Right lung (tissue), 2 donors: ENCODE measurements at regions not wholly inside any gene's neighbourhood (a gene's known extent, or its start where the extent isn't known, plus 50 kb on each side); places are given as distances from the start of the nearest gene placed in this dataset.
"Not testable (repeated sequence)": the region's sequence is repeated elsewhere in the genome, so short reads cannot be mapped to it uniquely, and the experiment has no call there.

Source experiments
- DNase-seq, 2 donors: peaks; one replicate each; pipeline ENCODE4 v3.0.0-alpha.2; 2013

DNA sequence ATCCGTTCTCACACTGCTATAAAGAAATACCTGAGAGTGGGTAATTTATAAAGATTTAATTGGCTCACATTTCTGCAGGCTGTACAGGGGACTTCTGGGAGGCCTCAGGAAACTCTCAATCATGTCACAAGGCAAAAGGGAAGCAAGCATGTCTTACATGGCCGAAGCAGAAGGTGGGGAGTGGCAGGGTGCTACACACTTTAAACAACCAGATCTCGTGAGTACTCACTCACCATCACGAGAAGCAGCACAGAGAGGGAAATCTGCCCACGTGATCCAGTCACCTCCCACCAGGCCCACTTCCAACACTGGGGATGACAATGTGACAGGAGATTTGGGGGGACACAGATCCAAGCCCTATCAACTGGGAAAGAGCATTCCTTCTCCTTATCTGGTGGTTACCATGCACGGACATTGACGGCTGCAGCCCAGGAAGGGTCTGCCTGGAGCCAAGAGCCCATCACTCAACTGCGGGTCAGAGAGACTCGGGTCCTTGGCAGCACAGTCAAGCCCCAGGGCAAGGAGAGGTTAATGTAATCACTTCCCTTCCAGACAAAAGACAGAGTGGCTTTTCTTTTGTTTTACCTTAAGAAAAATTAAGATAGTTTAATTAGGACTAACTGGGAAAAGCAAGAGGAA is 112.3 kb upstream of the CST7 start:
- no peak for DNase-seq

GRCh38 chr20:24837781-24838450 is 111.2 kb upstream of the CST7 start:
- peak; percentile 87 to 91 for DNase-seq

DNA sequence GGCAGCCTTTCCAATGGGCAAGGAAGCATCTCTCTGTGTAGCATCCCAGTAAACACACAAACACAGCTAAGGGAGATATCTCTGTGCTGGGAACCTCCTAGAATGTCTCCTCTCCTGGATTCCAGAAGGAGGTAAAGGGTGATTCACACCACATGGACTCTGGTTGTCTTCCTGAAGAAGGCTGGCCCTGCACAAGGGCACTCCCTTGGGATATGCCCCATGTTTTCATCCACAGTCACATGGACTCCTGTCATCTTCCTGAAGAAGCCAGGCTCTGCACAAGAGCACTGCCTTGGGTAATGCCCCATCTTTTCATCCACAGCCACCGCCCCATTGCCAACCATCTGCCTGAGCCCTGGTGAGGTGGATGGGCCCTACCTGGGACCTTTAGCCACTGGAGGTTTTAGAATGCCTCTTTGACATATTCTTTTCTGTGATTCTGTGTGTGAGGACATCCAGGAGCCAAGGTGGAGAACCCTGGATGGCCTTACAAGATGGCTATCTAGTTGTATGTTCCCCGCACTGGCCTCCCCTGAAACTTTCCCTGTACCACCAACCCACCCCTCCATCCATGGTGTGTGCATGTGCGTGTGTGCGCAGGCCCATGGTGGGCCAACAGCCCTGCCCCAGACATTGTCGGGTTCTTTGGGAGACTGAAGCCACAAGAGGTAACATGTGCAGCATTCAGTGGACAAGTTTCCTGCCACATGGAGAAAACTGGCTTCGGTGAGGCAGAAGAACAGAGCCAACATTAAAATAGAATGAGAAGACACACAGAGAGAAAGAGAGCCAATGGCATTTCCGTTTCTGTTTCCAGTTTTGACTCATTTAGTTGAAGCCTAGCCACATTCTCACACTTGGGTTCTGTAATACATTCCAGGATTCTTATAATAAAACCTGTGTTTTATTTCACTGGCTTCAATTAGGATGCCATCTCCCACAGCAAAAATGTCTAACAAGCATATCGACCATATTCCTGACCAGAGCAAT is 110.2 kb upstream of the CST7 start:
- DNase-seq = no peak

- DNase-seq = no peak
Observed at GRCh38 chr20:24840121-24840713, 108.9 kb upstream of the CST7 start.

DNA sequence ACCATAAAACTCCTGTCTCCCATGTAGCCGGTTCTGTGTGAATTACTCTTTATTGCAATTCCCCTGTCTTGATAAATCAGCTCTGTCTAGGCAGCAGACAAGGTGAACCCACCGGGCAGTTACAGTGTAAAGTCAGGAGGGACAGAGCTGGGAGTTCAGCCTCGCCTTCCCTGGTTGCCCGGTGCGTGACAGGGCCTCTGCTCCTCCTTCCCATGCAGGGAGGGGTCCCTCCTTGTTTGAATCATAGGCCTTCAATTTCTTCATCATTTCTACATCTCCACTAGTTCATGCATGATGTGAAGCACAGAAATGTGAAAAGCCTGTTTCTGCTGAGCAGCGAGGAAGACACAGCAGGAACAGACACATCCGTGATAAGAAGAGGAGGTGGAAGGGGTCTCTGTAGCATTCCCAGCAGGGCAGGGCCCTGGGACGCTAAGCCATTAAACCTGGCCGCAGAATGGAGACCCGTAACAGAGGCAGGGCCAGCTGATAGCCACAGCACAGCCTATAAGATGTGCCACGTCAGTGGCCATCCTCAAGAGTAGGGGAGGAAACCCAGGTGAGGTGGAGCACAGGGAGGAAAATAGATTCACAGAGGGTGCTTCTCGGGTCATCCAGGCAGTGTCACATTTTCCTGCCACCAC is 106.7 kb upstream of the CST7 start:
- DNase-seq = no peak

GRCh38 chr20:24842918-24843715 is 106.0 kb upstream of the CST7 start:
- DNase-seq = no peak

DNA sequence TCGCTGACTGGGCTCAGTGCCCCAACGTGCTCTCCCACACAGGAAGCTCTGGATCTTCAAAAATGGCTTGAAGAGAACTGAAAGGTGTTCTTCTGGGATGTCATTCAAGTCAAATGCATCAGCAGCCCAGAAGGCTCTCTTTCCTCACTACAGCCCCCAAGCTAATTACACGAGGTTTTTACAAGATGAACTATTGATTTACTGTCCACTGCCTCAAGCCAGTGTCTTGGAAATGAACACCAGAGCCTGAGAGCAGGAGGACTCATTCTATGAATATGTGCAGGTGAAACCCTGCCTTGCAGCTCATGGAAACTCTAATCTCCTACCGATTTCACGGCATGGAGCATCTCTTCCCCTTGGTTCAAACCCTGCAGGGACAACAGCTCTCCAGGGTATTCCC is 98.9 kb upstream of the CST7 start:
- no peak for DNase-seq

DNA sequence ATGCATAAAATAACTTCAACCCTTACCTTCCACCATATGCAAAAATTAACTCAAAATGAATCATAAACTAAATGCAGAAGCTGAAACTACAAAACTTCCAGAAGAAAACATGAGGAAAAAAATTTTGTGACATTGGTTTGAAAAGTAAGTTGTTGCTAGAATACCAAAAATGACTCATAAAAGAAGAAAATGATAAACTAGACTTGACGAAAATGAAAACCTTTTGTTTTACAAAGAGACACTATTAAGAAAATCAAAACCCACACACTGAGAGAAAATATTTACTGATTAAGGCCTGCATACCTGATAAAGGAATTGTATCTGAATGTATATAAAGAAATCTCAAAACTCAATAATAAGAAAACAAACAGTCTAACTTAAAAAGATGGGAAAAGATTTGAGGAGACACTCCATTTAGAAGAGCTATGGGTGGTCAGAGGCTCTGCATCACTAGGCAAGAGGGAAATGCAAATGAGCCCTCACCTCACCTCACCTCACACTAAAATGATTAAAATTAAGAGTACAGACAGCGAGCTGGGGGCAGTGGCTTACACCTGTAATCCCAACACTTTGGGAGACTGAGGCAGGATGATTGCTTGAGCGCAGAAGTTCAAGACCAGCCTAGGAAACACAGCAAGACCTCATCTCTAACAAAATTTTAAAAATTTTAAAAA is 97.6 kb upstream of the CST7 start:
- DNase-seq = no peak

- no peak for DNase-seq
Observed at GRCh38 chr20:24853916-24854315, 95.2 kb upstream of the CST7 start.

DNA sequence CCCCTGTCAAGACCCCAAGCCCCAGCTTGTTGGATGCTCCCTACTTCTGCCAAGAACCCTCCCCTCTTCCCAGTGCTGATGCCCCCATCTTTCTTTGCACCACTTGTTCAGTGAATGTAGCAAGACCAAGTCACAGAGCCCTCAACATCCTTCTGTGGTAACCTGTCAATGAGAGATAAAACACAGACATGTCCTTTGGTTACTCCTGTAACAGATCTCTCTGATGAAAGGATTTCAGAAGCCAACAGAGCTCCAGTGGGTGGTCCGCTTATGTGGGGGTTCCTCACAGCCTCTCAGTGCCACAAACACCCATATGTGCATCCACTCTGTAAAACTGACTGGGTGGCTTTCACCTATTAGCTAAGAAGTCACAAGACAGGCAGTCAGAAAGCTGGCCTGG is 93.2 kb upstream of the CST7 start:
- no peak for DNase-seq

DNA sequence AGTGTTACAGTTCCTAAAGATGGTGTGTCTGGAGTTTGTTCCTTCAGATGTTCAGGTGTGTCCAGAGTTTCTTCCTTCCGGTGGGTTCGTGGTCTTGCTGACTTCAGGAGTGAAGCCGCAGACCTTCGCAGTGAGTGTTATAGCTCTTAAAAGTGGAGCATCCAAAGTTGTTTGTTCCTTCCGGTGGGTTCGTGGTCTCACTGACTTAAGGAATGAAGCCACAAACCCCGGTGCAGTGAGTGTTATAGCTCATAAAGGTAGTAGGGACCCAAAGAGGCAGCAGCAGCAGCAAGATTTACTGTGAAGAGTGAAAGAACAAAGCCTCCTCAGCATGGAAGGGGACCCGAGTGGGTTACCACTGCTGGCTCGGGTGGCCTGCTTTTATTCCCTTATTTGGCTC is 90.6 kb upstream of the CST7 start:
- not testable (repeated sequence) for DNase-seq

DNA sequence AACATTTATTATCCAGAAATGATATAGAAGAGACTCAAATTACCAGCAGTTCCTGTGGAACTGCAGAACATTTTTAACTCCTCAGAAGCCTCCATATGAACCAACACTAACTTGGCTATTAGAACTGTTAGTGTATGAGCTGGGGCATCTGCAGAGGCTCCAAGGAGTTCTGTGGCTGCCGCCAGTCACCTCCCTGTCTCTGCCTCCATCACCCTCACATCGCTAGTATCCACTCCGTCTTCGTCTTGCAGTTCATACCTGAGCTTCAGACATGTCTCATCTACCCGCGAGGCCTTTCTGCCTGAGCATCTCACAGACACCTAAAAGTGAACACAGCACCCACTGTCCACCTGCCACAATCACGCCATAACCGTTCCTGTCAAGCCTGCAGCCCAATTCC is 89.5 kb upstream of the CST7 start:
- DNase-seq = no peak

GRCh38 chr20:24862186-24862585 is 86.9 kb upstream of the CST7 start:
- DNase-seq = no peak

GRCh38 chr20:24862606-24863005 is 86.5 kb upstream of the CST7 start:
- no peak for DNase-seq

GRCh38 chr20:24863356-24863755 is 85.7 kb upstream of the CST7 start:
- DNase-seq = peak; percentile 61

- no peak for DNase-seq
Observed at GRCh38 chr20:24866008-24866407, 83.1 kb upstream of the CST7 start.

GRCh38 chr20:24866742-24867141 is 82.3 kb upstream of the CST7 start:
- DNase-seq = no peak

DNA sequence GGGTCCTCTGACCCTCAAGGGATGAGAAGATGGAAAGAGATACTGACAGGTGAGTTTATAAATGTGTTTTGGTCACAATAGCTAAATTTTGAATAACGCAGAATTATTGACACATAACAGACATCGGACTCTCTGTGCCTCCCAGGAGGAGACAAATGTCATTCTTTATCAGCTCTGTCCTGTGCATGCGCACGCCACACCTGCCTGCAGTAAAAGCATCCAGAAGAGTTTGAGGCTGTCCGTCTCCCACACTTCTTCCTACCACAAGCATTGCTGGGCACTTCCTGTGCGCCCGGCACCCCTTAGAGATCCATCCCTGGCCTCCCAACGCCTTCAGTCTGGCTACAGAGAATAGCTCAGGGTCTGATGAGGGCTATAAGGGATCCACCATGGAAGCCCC is 81.5 kb upstream of the CST7 start:
- DNase-seq = no peak

DNA sequence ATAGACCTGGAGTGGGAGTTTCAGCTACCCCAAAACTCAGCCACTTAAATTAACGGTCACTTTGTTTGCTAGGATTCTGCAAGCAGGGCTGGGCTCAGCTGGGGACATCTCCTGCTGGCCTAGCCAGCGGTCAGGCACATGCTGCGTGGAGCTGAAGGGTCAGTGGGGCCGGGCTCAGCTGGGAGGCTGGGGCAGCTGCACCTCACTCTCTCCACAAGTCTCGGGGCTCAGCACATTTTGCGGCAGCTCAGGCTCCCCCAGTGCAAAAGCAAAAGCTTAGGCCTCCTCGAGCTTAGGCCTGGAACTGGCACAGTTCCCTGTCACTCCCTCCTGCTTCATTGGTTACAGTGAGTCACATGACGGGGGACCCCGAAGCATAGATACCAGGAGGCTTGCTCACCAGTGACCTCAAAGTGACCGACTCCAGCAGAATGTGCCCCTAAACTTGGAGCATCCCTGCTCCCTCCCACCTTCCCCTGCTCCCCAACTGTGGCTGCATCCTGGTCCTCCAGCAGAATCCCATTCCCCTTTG is 80.6 kb upstream of the CST7 start:
- DNase-seq = no peak

DNA sequence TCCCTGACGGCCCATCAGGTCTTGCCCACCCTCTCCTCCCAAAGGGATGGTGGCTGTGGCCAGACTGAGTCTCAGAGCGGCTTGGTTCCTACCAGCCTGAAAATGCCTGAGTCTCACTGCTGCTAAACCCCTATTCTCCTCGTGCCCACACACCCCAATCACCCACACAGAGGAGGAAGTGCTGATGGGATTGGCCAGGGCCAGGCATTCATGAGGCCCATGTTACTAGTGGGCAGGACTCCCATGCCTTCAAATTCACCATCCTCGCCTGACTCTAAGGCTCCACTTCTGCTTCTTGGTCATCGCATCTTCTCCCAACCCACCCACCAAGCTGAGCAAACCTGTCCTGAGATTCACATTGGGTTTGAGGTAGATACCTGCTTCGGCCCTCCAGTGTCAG is 80.1 kb upstream of the CST7 start:
- no peak for DNase-seq
